ENCODE measurements at regions not wholly inside any gene's neighbourhood (a gene's known extent, or its start where the extent isn't known, plus 50 kb on each side); places are given as distances from the start of the nearest gene placed in this dataset.

DNA sequence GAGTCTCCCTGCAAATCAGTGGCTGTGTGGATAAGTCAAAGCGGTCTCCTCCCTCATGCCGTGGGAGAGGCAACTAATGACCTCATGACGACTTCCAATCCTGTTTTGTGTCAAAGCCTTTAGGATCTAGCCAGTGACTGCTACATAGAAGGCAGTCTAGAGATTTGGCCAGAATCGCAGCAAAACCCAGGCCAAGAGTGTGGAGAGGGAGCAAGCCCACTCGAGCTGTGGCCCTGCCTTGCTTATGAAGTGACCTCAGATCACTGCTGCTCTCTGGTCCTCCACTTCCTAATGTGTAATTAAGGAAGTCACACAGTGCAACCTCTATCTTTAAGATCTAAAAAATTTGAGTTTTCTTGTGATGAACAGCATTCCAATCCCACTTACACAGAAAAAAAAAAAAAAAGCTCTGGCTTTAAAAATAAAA, 296.7 kb upstream of the KLF6 start:
- intact Hi-C loops (cut with micrococcal nuclease; ENCODE audit: unreplicated experiment) = no loop called here
- no TSS peak for BruUV-seq (replicated peaks)

GRCh38 chr10:4080225-4080805, 295.3 kb upstream of the KLF6 start:
- CTCF ChIA-PET = no interaction called here
- peaks cover 3% of the 10 kb centered on the region; the same call in 1 of the 2 replicates for H3K9me3 ChIP-seq (ENCODE audit: control insufficient read depth, insufficient read depth, low read depth, low read length)
- no peaks in the 10 kb centered on the region for H3K4me1 ChIP-seq (ENCODE audit: control insufficient read depth, insufficient read depth, low read length)
- H3K4me3 ChIP-seq (ENCODE audit: low read depth in 2 of 2, low read length in 2 of 2) = no peak overlapping the region
- intact Hi-C loops (cut with micrococcal nuclease; ENCODE audit: unreplicated experiment) = no loop called here
- BruUV-seq (replicated peaks) = no TSS peak
- peak overlapping the region; percentile 21; the same call in 1 of the 2 replicates for H3K27ac ChIP-seq (ENCODE audit: low read length)
- in situ Hi-C loops (cut with HindIII; ENCODE audit: low pct_unique_long_range_greater_than_20kb, low sequenced_read_pairs) = no loop called here
- no peak for ATAC-seq
- POLR2A ChIA-PET = no interaction called here
- TF ChIP-seq, protein P1, sequence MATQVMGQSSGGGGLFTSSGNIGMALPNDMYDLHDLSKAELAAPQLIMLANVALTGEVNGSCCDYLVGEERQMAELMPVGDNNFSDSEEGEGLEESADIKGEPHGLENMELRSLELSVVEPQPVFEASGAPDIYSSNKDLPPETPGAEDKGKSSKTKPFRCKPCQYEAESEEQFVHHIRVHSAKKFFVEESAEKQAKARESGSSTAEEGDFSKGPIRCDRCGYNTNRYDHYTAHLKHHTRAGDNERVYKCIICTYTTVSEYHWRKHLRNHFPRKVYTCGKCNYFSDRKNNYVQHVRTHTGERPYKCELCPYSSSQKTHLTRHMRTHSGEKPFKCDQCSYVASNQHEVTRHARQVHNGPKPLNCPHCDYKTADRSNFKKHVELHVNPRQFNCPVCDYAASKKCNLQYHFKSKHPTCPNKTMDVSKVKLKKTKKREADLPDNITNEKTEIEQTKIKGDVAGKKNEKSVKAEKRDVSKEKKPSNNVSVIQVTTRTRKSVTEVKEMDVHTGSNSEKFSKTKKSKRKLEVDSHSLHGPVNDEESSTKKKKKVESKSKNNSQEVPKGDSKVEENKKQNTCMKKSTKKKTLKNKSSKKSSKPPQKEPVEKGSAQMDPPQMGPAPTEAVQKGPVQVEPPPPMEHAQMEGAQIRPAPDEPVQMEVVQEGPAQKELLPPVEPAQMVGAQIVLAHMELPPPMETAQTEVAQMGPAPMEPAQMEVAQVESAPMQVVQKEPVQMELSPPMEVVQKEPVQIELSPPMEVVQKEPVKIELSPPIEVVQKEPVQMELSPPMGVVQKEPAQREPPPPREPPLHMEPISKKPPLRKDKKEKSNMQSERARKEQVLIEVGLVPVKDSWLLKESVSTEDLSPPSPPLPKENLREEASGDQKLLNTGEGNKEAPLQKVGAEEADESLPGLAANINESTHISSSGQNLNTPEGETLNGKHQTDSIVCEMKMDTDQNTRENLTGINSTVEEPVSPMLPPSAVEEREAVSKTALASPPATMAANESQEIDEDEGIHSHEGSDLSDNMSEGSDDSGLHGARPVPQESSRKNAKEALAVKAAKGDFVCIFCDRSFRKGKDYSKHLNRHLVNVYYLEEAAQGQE (IDR thresholded peaks at IDR 0.05; ENCODE audit: insufficient read depth in 1 of 2, low read depth in 2 of 2, low read length in 1 of 2) = no peak
- TF ChIP-seq TCF7L2 (IDR thresholded peaks at IDR 0.05; ENCODE audit: low read depth, low read length) = no peak
- TF ChIP-seq POLR2AphosphoS5 (IDR thresholded peaks at IDR 0.05; ENCODE audit: low read depth, low read length) = no peak
- TF ChIP-seq, protein P2, sequence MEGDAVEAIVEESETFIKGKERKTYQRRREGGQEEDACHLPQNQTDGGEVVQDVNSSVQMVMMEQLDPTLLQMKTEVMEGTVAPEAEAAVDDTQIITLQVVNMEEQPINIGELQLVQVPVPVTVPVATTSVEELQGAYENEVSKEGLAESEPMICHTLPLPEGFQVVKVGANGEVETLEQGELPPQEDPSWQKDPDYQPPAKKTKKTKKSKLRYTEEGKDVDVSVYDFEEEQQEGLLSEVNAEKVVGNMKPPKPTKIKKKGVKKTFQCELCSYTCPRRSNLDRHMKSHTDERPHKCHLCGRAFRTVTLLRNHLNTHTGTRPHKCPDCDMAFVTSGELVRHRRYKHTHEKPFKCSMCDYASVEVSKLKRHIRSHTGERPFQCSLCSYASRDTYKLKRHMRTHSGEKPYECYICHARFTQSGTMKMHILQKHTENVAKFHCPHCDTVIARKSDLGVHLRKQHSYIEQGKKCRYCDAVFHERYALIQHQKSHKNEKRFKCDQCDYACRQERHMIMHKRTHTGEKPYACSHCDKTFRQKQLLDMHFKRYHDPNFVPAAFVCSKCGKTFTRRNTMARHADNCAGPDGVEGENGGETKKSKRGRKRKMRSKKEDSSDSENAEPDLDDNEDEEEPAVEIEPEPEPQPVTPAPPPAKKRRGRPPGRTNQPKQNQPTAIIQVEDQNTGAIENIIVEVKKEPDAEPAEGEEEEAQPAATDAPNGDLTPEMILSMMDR (IDR thresholded peaks at IDR 0.05) = no peak
- no peak for TF ChIP-seq SIN3A (IDR thresholded peaks at IDR 0.05; ENCODE audit: borderline replicate concordance, insufficient read depth, low read depth, low read length)
- no peak for DNase-seq (ENCODE audit: low read depth, low spot score)
- no peaks in the 10 kb centered on the region for H3K27me3 ChIP-seq (ENCODE audit: control insufficient read depth, insufficient read depth, low read length)
- H3K36me3 ChIP-seq (ENCODE audit: control insufficient read depth, insufficient read depth, low read length) = no peaks in the 10 kb centered on the region

More for the DNA sequence above, 296.7 kb upstream of the KLF6 start:
- Histone ChIP-seq H3K9me3 (ENCODE audit: control insufficient read depth, insufficient read depth, low read depth, low read length) (no peaks in the 10 kb centered on the region), H3K27me3 (ENCODE audit: control insufficient read depth, insufficient read depth, low read length) (no peaks in the 10 kb centered on the region), H3K27ac (ENCODE audit: low read length) (peak overlapping the region; percentile 31; the same call in 1 of the 2 replicates), H3K4me3 (ENCODE audit: low read depth in 2 of 2, low read length in 2 of 2) (no peak overlapping the region), H3K4me1 (ENCODE audit: control insufficient read depth, insufficient read depth, low read length) (no peaks in the 10 kb centered on the region), H3K36me3 (ENCODE audit: control insufficient read depth, insufficient read depth, low read length) (no peaks in the 10 kb centered on the region)
- DNase-seq (ENCODE audit: low read depth, low spot score) = no peak
- TF ChIP-seq POLR2AphosphoS5 (IDR thresholded peaks at IDR 0.05; ENCODE audit: low read depth, low read length) (no peak), SIN3A (IDR thresholded peaks at IDR 0.05; ENCODE audit: borderline replicate concordance, insufficient read depth, low read depth, low read length) (no peak)
- ChIA-PET POLR2A (no interaction called here), CTCF (no interaction called here)
- in situ Hi-C loops (cut with HindIII; ENCODE audit: low pct_unique_long_range_greater_than_20kb, low sequenced_read_pairs) = no loop called here
- ATAC-seq = no peak

DNA sequence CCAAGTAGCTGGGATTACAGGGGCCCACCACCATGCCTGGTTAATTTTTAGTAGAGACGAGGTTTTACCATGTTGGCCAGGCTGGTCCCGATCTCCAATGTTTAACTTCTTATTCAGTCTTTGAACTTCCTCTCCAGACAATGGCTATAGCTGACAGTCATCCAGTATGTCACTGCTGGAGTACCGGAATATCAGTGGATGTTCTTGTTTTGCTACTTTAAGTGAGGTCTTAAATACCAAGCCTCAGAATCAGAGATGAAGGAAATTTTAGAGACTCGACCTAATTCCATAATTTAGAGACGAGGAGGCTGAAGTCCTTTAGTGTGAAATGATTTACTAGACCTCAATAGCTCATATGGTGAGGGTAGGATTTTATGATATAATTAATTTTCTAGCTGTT, 294.8 kb upstream of the KLF6 start:
- in situ Hi-C loops (cut with HindIII; ENCODE audit: low pct_unique_long_range_greater_than_20kb, low sequenced_read_pairs) = no loop called here
- Histone ChIP-seq H3K4me1 (ENCODE audit: control insufficient read depth, insufficient read depth, low read length) (no peaks in the 10 kb centered on the region), H3K36me3 (ENCODE audit: control insufficient read depth, insufficient read depth, low read length) (no peaks in the 10 kb centered on the region), H3K4me3 (ENCODE audit: low read depth in 2 of 2, low read length in 2 of 2) (no peak overlapping the region), H3K9me3 (ENCODE audit: control insufficient read depth, insufficient read depth, low read depth, low read length) (peaks cover 4% of the 10 kb centered on the region; the same call in 1 of the 2 replicates), H3K27ac (ENCODE audit: low read length) (peak overlapping the region; percentile 12; the same call in 1 of the 2 replicates), H3K27me3 (ENCODE audit: control insufficient read depth, insufficient read depth, low read length) (no peaks in the 10 kb centered on the region)
- ATAC-seq = no peak
- ChIA-PET POLR2A (no interaction called here), CTCF (no interaction called here)
- TF ChIP-seq POLR2AphosphoS5 (IDR thresholded peaks at IDR 0.05; ENCODE audit: low read depth, low read length) (no peak), TCF7L2 (IDR thresholded peaks at IDR 0.05; ENCODE audit: low read depth, low read length) (no peak), SIN3A (IDR thresholded peaks at IDR 0.05; ENCODE audit: borderline replicate concordance, insufficient read depth, low read depth, low read length) (no peak)
- TF ChIP-seq, protein P1 (IDR thresholded peaks at IDR 0.05; ENCODE audit: insufficient read depth in 1 of 2, low read depth in 2 of 2, low read length in 1 of 2) = no peak
- TF ChIP-seq, protein P2 (IDR thresholded peaks at IDR 0.05) = no peak
- DNase-seq (ENCODE audit: low read depth, low spot score) = no peak
- no TSS peak for BruUV-seq (replicated peaks)
- intact Hi-C loops (cut with micrococcal nuclease; ENCODE audit: unreplicated experiment) = no loop called here

Data from Panc1 (cell line).